AG09319 (cell line): ENCODE measurements at regions not wholly inside any gene's neighbourhood (a gene's known extent, or its start where the extent isn't known, plus 50 kb on each side); places are given as distances from the start of the nearest gene placed in this dataset.
"Not testable (repeated sequence)": the region's sequence is repeated elsewhere in the genome, so short reads cannot be mapped to it uniquely, and the experiment has no call there.

Source experiments
- DNase-seq: peaks from one replicate; pipeline ENCODE4 v3.0.0-alpha.2; 2010; ENCODE audit warnings: low read depth; ENCODE audit errors: extremely low read depth
- TF ChIP-seq, protein P1 (sequence below): IDR thresholded peaks from 2 replicates; pipeline ENCODE4 v1.5.1; 2011; ENCODE audit warnings: low read depth, mild to moderate bottlenecking, inconsistent platforms, low read length, moderate library complexity

DNA sequence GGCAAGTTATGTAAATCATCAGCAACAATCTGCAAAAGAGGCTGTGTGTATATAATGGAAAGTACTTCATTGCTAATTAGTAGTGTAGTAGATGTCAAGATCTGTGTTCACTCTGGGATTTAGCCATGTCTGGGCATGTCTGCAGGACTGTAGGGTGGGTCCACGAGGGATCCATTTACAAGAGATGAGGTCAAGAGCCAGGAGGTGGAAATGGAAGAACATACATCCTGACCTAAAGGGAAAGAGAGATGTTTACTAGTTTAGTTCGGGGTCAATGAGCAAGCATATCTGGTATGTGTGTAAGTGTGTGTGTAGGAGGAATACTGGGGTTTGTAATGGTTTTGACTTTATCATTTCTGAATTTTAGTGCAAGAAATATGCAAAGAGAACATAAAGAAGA, 171.5 kb upstream of the NANOGP8 start:
- TF ChIP-seq, protein P1, sequence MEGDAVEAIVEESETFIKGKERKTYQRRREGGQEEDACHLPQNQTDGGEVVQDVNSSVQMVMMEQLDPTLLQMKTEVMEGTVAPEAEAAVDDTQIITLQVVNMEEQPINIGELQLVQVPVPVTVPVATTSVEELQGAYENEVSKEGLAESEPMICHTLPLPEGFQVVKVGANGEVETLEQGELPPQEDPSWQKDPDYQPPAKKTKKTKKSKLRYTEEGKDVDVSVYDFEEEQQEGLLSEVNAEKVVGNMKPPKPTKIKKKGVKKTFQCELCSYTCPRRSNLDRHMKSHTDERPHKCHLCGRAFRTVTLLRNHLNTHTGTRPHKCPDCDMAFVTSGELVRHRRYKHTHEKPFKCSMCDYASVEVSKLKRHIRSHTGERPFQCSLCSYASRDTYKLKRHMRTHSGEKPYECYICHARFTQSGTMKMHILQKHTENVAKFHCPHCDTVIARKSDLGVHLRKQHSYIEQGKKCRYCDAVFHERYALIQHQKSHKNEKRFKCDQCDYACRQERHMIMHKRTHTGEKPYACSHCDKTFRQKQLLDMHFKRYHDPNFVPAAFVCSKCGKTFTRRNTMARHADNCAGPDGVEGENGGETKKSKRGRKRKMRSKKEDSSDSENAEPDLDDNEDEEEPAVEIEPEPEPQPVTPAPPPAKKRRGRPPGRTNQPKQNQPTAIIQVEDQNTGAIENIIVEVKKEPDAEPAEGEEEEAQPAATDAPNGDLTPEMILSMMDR = no peak
- no peak for DNase-seq

- TF ChIP-seq, protein P1 = no peak
These were observed 171.0 kb upstream of the NANOGP8 start for GRCh38 chr15:35256141-35256540.

DNA sequence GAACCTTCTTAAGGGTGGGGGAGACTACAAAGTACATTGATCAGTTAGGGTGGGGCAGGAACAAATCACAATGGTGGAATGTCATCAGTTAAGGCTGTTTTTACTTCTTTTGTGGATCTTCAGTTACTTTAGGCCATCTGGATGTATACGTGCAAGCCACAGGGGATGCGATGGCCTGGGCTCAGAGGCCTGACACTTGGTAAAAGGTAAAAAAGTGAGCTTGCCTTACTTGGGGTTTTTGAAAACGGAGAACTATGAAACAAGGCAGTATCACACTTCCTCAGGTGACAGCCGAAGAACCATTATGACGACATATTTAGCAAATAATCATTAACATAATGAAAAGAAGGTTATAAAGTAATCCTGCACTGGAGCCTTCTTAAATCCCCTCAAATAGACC, 169.8 kb upstream of the NANOGP8 start:
- not testable (repeated sequence) for DNase-seq

More at GRCh38 chr15:35256141-35256540, 171.0 kb upstream of the NANOGP8 start:
- no peak for DNase-seq

DNA sequence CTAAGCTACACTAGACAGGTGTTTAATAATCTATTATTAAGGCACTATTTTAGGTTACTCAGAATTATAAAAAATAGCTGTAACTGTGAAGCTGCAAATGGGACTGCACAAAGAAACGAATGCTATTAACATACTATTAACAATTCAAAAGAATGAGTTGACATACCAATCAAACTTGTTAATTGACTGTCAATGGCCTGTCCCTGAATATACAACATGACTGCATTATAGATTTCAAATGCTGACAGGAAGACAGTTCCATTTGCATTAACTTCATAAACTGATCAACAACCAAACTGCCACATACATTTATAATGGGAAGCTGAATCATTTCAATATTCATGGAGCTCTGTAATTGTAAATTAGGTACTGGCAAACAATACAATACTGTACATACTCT, 169.0 kb upstream of the NANOGP8 start:
- DNase-seq = no peak
- TF ChIP-seq, protein P1 = no peak

- TF ChIP-seq, protein P1 = no peak
- no peak for DNase-seq
These were observed 167.3 kb upstream of the NANOGP8 start for GRCh38 chr15:35252351-35252865.

DNA sequence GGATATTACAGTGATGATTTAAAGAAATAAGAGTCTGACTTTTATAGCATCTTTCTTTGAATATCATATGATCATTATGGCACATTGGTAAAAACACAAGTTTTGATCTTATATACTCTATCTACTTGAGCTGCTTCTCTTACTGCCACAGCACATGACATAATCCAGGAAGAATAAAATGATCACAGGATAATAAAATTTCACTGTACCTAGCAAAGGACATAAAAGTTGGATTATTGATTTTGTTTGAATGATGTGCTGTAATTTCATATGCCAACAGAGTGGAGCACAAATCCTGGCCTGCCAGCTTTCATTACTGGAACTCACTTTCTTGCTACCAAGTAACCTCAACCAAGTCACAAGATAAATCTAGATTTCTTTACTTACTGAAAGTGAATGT, 162.1 kb upstream of the NANOGP8 start:
- TF ChIP-seq, protein P1 = no peak
- no peak for DNase-seq

GRCh38 chr15:35246451-35246850, 161.4 kb upstream of the NANOGP8 start:
- TF ChIP-seq, protein P1 = no peak
- no peak for DNase-seq

GRCh38 chr15:35245681-35246080, 160.6 kb upstream of the NANOGP8 start:
- DNase-seq = not testable (repeated sequence)
